Esophagus muscularis mucosa (tissue), 4 donors: ENCODE measurements at regions not wholly inside any gene's neighbourhood (a gene's known extent, or its start where the extent isn't known, plus 50 kb on each side); places are given as distances from the start of the nearest gene placed in this dataset.
"Not testable (repeated sequence)": the region's sequence is repeated elsewhere in the genome, so short reads cannot be mapped to it uniquely, and the experiment has no call there.

ENCODE experiments used
- DNase-seq: peaks from one replicate; pipeline ENCODE4 v3.0.0-alpha.2; 2017; ENCODE audit errors: extremely low spot score
- H3K27ac ChIP-seq, 4 donors: fragments of 200-600 bp; sonication (generic); replicated peaks in 1 of 4; 1 replicate in 3 of 4; 2 replicates in 1 of 4; pipeline ENCODE4 v1.5.1; 2016 to 2019; ENCODE audit warnings: mild to moderate bottlenecking in 1 of 4
- H3K27me3 ChIP-seq, 4 donors: fragments of 200-600 bp; sonication (generic); one replicate each; pipeline versions ENCODE4 v1.5.1 to v1.6.0; 2016 to 2019
- H3K36me3 ChIP-seq, 4 donors: fragments of 200-600 bp; sonication (generic); one replicate each; pipeline ENCODE4 v1.5.1; 2016 to 2019
- H3K4me1 ChIP-seq, 4 donors: fragments of 200-600 bp; sonication (generic); one replicate each; pipeline ENCODE4 v1.5.1; 2016 to 2019
- H3K4me3 ChIP-seq, 4 donors: fragments of 200-600 bp; sonication (generic); 1 replicate in 2 of 4; 2 replicates in 2 of 4; pipeline ENCODE4 v1.5.1; 2016 to 2019; ENCODE audit warnings: mild to moderate bottlenecking in 4 of 4, moderate library complexity in 1 of 4
- H3K9me3 ChIP-seq, 4 donors: fragments of 200-600 bp; sonication (generic); 1 replicate in 3 of 4; 2 replicates in 1 of 4; pipeline ENCODE4 v1.5.1; 2016 to 2019
- WGBS: methylation state at CpG from one replicate; pipeline ENCODE4 v1.1.5; 2018; 5-methylcytosine and 5-hydroxymethylcytosine counted together
- intact Hi-C: fragments of 100-400 bp; cut with DNase I; formaldehyde crosslinking; loops from one replicate; pipeline ENCODE4 v1.15.1; 2023
- small RNA-seq, 3 donors: library from RNA; depleted of rRNA; stranded (forward); fragments of <200 nt; gene quantifications; one replicate each; pipeline ENCODE3, GENCODE V24; 2016

DNA sequence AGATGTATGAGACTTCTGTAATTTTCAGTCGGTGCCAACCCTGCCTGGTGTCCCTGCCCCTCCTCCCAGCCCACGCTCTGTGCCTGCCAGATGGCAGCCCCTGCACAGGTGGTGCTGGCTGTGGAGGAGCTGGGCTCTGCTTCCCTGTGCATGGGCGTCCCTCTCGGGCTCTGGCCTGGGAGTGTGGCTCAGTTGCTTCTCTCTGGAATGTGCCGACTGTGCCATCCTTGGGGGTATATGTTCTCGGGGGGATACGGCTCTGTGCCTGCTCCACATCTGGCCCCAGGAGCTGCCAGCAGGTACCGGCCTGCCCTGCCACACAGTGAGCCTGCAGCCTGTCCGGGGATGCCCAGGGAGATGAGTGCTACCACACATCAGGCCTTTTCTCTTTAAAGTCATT is 147.2 kb upstream of the POTEB2 start:
- H3K36me3 ChIP-seq, H3K9me3 ChIP-seq, DNase-seq, H3K4me3 ChIP-seq, intact Hi-C loops, H3K27me3 ChIP-seq, H3K27ac ChIP-seq, H3K4me1 ChIP-seq: not testable (repeated sequence)
- WGBS, result no CpG with 5 or more reads among the region's 9 CpGs

DNA sequence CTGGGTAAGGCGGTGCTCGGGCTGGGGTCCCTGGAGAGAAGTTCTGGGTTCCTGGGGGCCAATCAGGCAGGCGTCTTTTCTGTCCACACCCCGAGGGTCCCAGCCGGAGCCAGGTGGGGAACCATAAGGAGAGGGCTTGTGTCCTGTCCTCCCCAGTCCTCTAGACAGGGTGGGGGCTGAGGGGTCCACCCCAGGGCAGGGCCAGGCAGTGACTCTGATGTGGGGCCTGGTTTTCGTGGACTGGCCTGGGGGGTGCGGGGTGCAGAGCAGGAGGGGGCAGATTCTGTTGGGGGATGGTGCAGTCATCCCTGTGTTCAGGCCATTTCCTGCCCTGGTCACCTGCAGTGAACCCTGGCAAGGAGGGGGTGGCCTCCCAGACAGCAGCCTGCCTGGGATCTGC is 143.5 kb upstream of the POTEB2 start:
- H3K4me1 ChIP-seq, H3K9me3 ChIP-seq, H3K4me3 ChIP-seq, H3K27ac ChIP-seq, intact Hi-C loops, H3K27me3 ChIP-seq, H3K36me3 ChIP-seq, DNase-seq: not testable (repeated sequence)
- WGBS, result no CpG with 5 or more reads among the region's 7 CpGs

DNA sequence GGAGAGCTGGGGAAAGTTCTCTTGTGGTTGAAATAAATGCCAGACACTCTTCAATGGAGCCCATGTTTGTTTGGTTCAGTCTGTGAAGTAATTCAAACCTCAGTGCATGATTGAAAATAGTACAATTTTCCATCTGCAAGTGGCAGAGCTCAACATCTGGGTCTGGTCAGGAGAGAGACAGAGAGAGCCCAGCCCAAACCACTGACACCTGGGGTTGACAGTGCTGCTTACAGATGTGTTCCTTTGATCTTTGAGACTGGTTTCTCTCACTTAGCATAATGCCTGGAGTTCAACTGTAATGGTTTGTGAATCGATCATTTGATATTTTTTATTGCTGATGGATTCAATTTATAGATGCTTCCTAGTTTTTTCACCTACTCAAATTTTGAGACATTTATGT is 137.3 kb upstream of the POTEB2 start:
- no CpG with 5 or more reads among the region's 1 CpG for WGBS

DNA sequence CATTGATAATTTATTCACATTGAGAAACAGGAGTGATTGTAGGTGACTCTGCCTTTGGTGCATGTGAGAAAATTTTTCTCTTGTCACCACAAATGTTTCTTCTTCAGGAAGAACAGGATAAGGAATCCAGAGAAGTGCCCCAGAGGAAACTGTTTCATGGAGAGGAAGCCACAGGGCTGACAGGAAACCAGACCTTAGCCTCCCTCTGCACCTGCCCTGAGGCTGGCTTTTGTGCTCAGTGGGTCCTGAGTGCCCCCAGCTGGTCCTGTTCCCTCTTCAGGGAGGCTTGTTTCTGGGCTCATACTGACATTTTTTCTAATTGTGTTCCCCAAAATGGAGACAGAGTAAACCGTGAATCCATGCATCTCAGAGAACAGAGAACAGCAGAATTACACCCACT is 135.8 kb upstream of the POTEB2 start:
- H3K36me3 ChIP-seq, H3K27me3 ChIP-seq, DNase-seq, H3K27ac ChIP-seq, intact Hi-C loops, H3K4me3 ChIP-seq, H3K9me3 ChIP-seq, H3K4me1 ChIP-seq: not testable (repeated sequence)
- WGBS, result no CpG with 5 or more reads among the region's 1 CpG

More for the DNA sequence above, 137.3 kb upstream of the POTEB2 start:
- H3K27me3 ChIP-seq, H3K9me3 ChIP-seq, intact Hi-C loops, DNase-seq, H3K27ac ChIP-seq, H3K36me3 ChIP-seq, H3K4me1 ChIP-seq, H3K4me3 ChIP-seq: not testable (repeated sequence)

DNA sequence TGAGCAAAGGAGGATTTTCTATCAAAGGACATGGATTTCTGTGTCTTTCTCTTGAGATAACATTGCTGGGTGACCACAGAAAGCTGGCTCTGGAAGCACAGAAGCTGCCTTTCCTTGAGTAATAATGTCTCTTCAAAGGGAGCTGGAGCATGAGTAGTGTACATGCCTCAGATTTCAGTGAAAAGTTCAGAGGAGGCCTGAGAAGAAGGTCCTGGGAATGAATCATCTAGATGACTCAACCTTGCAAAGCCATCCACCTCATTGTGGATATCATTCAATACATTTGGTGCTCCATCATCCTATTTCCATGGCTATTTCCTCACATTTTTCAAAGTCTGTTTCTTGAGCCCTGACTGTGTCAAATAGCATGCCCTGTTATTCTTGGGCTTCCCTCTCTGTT is 125.6 kb upstream of the POTEB2 start:
- H3K27ac ChIP-seq, H3K27me3 ChIP-seq, DNase-seq, H3K9me3 ChIP-seq, H3K36me3 ChIP-seq, H3K4me1 ChIP-seq, intact Hi-C loops, H3K4me3 ChIP-seq: not testable (repeated sequence)

DNA sequence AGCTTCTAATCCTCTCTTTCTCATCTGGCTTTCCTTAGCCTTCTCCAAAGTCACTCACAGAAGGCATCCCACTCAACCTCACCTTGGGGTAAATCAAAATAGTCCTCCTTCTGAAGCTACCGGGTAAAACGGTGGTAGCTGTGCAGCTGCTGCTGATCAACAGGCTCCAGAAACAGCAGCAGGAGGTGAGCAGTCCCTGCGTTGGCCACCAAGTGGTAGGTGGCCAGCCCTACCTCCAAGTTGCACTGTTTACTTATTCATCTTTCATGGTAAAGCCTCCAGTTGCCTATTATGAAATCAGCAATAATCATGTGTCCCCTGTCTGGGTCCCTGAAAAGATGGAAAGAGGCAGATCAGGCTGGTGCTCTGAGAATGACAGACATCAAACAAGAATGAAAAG is 125.1 kb upstream of the POTEB2 start:
- H3K9me3 ChIP-seq, intact Hi-C loops, H3K27me3 ChIP-seq, H3K36me3 ChIP-seq, H3K27ac ChIP-seq, DNase-seq, H3K4me1 ChIP-seq, H3K4me3 ChIP-seq: not testable (repeated sequence)
- 85% methylated on average over 2 of the region's 3 CpGs for WGBS

DNA sequence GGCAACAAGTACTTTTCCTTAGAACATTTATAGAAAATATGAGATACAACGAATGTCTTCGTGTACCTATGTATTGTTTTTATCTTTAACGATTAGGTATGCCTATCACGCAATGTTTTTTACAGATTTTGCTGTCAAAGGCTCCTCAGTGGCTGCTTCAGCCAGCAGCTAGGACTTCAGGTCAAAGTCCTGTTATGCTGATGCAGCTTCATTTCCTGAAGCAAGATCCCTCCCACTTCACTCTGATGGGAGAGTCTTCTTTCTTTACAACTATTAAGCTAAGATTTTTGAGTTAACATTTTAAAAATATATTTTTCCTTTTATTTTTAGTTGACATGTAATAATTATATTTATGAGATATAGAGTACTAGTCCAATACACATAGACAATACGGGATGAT is 120.7 kb upstream of the POTEB2 start:
- intact Hi-C loops, H3K27ac ChIP-seq, H3K4me1 ChIP-seq, H3K27me3 ChIP-seq, DNase-seq, H3K36me3 ChIP-seq, H3K4me3 ChIP-seq, H3K9me3 ChIP-seq: not testable (repeated sequence)
- 83% methylated on average over 5 of the region's 5 CpGs for WGBS

DNA sequence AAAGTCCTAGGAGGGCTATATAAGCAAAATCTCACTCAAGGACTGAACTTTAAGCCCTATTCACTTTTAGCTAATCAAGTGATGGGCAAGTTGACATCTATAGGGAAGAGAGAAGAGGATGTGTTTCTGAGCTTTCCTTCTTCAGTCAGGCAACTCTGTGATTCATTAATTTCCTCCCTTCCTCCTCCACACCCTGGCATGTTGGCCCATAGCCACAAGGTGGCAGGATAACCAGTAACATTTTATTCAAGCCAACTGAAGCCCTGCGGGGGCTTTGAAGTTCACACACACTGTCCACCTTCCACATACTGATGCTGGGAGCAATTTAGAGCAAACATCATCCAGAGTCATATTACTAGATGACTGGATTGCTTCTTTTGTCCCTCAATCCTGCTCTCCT is 111.9 kb upstream of the POTEB2 start:
- H3K36me3 ChIP-seq, H3K4me1 ChIP-seq, DNase-seq, H3K9me3 ChIP-seq, H3K4me3 ChIP-seq, H3K27ac ChIP-seq, H3K27me3 ChIP-seq, intact Hi-C loops: not testable (repeated sequence)
- no CpG with 5 or more reads among the region's 1 CpG for WGBS

DNA sequence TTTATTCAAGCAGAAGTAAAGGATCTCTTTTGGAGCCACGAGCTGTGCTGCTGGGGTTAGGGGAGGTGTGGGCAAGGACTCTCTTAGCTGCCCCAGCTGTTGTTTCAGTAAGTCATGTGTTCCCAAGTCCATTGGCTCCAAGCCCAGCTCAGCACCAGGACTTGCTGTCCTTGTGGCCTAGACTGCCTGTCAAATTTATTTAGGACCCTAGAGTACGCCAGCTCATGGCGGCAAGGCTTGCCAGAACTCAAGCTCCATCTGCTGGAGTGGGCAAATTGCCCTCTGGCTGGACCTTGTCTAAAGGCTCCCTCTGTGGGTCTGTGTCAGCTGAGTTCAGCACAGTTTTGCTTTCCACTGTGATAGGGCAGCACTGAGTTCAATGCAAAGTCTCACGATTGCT is 106.6 kb upstream of the POTEB2 start:
- DNase-seq, intact Hi-C loops, H3K36me3 ChIP-seq, H3K27me3 ChIP-seq, H3K27ac ChIP-seq, H3K9me3 ChIP-seq, H3K4me3 ChIP-seq, H3K4me1 ChIP-seq: not testable (repeated sequence)
- no CpG with 5 or more reads among the region's 4 CpGs for WGBS

DNA sequence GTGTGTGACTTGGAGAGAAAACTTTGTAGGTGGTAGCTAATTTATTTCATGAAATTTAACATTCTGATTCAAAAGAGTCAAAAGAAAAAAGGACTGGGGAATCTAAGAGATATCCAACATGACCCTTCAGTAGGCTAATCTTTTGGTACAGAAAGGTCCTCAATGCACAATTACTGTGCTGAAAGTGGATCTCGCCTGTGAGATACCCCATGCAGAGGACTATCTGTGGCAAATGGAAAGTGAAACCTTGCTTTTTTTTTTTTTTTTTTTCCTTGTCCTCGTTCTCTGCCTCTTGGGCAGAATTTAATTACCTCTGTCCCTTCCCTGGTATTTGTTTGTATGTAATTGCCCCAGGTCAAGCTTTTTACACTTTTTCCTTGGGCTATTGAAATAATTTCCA is 93.2 kb upstream of the POTEB2 start:
- no CpG with 5 or more reads among the region's 2 CpGs for WGBS
- H3K36me3 ChIP-seq, result not testable (repeated sequence)

DNA sequence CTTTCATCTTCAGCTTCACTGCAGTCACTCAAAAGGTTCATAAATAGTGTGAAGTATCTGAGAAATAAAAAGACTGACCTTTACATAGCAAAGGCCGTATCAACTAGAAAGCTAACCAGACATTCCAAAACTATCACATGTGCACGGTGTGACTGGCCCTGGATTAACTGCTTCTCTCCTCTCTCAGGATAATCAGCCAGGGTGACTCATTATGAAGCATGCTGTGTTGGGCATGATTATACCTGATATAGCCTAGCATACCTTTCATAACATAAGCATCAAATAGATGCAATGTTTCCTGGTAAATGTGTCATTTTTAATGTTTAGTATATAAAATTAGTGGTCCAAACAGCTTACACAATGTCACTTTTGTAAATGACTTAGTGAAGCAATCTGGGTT is 63.2 kb upstream of the POTEB2 start:
- H3K9me3 ChIP-seq, H3K27ac ChIP-seq, H3K4me3 ChIP-seq, DNase-seq, H3K36me3 ChIP-seq, intact Hi-C loops, H3K27me3 ChIP-seq, H3K4me1 ChIP-seq: not testable (repeated sequence)
- no CpG with 5 or more reads among the region's 2 CpGs for WGBS

More for the DNA sequence above, 93.2 kb upstream of the POTEB2 start:
- H3K4me1 ChIP-seq, H3K27ac ChIP-seq, intact Hi-C loops, H3K4me3 ChIP-seq, H3K27me3 ChIP-seq, H3K9me3 ChIP-seq, DNase-seq: not testable (repeated sequence)

Small RNAs in the stretch of these regions (small RNA-seq; reads per million reads assigned to genes)
- gene IGHD1OR15-1B (0 reads per million in 3 donors), gene IGHD2OR15-2B (0 reads per million in 3 donors), gene IGHD3OR15-3B (0 reads per million in 3 donors), gene IGHD4OR15-4B (0 reads per million in 3 donors), gene IGHD5OR15-5B (0 reads per million in 3 donors), gene MIR5701-1 (0 reads per million in 3 donors), gene RN7SL400P (0 reads per million in 3 donors)
